HTR-8/SVneo (cell line): ENCODE measurements at regions not wholly inside any gene's neighbourhood (a gene's known extent, or its start where the extent isn't known, plus 50 kb on each side); places are given as distances from the start of the nearest gene placed in this dataset.
"Not testable (repeated sequence)": the region's sequence is repeated elsewhere in the genome, so short reads cannot be mapped to it uniquely, and the experiment has no call there.

ENCODE experiments used
- DNase-seq: peaks from one replicate; pipeline ENCODE4 v3.0.0; 2011; ENCODE audit warnings: low spot score, mixed read lengths; ENCODE audit not compliant: insufficient read length
- FAIRE-seq: peaks from 2 replicates; lab custom pipeline; 2011; peaks lifted over from hg19 to GRCh38; lab: Jason Lieb, UNC

- no peak for FAIRE-seq
- no peak for DNase-seq
These were observed 87.6 kb upstream of the MYLIP start for GRCh38 chr6:16041327-16041726.

- FAIRE-seq (no peak), DNase-seq (no peak)
These were observed 88.3 kb upstream of the MYLIP start for GRCh38 chr6:16040628-16040974.

GRCh38 chr6:16039892-16040627 is 88.8 kb upstream of the MYLIP start:
- not testable (repeated sequence) for DNase-seq

GRCh38 chr6:16038938-16039337 is 89.9 kb upstream of the MYLIP start:
- DNase-seq, result no peak
- FAIRE-seq, result no peak

More at GRCh38 chr6:16039892-16040627, 88.8 kb upstream of the MYLIP start:
- not testable (repeated sequence) for FAIRE-seq

- DNase-seq (no peak), FAIRE-seq (no peak)
These were observed 93.3 kb upstream of the MYLIP start for GRCh38 chr6:16035488-16036080.

- FAIRE-seq (no peak), DNase-seq (no peak)
These were observed 95.7 kb upstream of the MYLIP start for GRCh38 chr6:16033214-16033613.

- DNase-seq (no peak), FAIRE-seq (no peak)
These were observed 97.5 kb upstream of the MYLIP start for GRCh38 chr6:16031278-16031981.

GRCh38 chr6:16028966-16029365 is 99.9 kb upstream of the MYLIP start:
- no peak for FAIRE-seq
- no peak for DNase-seq

GRCh38 chr6:16020259-16020658 is 108.6 kb upstream of the MYLIP start:
- peak; percentile 80 for FAIRE-seq
- no peak for DNase-seq

GRCh38 chr6:16019462-16019861 is 109.4 kb upstream of the MYLIP start:
- DNase-seq (no peak), FAIRE-seq (peak; percentile 92)

- no peak for FAIRE-seq
- no peak for DNase-seq
These were observed 110.3 kb upstream of the MYLIP start for GRCh38 chr6:16018626-16019025.

- FAIRE-seq, result not testable (repeated sequence)
These were observed 114.6 kb upstream of the MYLIP start for GRCh38 chr6:16014325-16014724.

GRCh38 chr6:16007146-16007545 is 121.7 kb upstream of the MYLIP start:
- FAIRE-seq (no peak), DNase-seq (no peak)

More at GRCh38 chr6:16014325-16014724, 114.6 kb upstream of the MYLIP start:
- not testable (repeated sequence) for DNase-seq

- no peak for FAIRE-seq
These were observed 122.2 kb upstream of the MYLIP start for GRCh38 chr6:16006681-16007080.

GRCh38 chr6:16004934-16005679 is 123.8 kb upstream of the MYLIP start:
- FAIRE-seq, result no peak
- DNase-seq, result no peak

More at GRCh38 chr6:16006681-16007080, 122.2 kb upstream of the MYLIP start:
- no peak for DNase-seq

GRCh38 chr6:16003197-16003491 is 125.7 kb upstream of the MYLIP start:
- FAIRE-seq (no peak), DNase-seq (no peak)

- no peak for DNase-seq
- no peak for FAIRE-seq
These were observed 126.3 kb upstream of the MYLIP start for GRCh38 chr6:16002332-16003196.

- no peak for FAIRE-seq
- no peak for DNase-seq
These were observed 127.7 kb upstream of the MYLIP start for GRCh38 chr6:16001158-16001557.

GRCh38 chr6:15999201-15999600 is 129.7 kb upstream of the MYLIP start:
- DNase-seq (no peak), FAIRE-seq (no peak)
